Gastroesophageal sphincter (tissue), 4 donors: ENCODE measurements at regions not wholly inside any gene's neighbourhood (a gene's known extent, or its start where the extent isn't known, plus 50 kb on each side); places are given as distances from the start of the nearest gene placed in this dataset.
"Not testable (repeated sequence)": the region's sequence is repeated elsewhere in the genome, so short reads cannot be mapped to it uniquely, and the experiment has no call there.

Experiments
- ATAC-seq: fragments of 150-250 bp; one replicate; pipeline ENCODE4 v1.9.1; 2016; ENCODE audit warnings: mild to moderate bottlenecking, moderate library complexity
- H3K27ac ChIP-seq, 4 donors: fragments of 200-600 bp; sonication (generic) in 3 of 4; 1 replicate in 3 of 4; 2 replicates in 1 of 4; pipeline ENCODE4 v1.5.1; 2016 to 2019
- H3K27me3 ChIP-seq: fragments of 200-600 bp; sonication (generic); one replicate; pipeline ENCODE4 v1.5.1; 2019
- H3K36me3 ChIP-seq, 2 donors: fragments of 200-600 bp; sonication (generic); one replicate each; pipeline ENCODE4 v1.5.1; 2019; ENCODE audit warnings: control low read depth in 1 of 2
- H3K4me1 ChIP-seq, 3 donors: fragments of 200-600 bp; sonication (generic); 1 replicate in 2 of 3; 2 replicates in 1 of 3; pipeline ENCODE4 v1.5.1; 2016 to 2019; ENCODE audit warnings: control low read depth in 2 of 3
- H3K4me3 ChIP-seq, 2 donors: fragments of 200-600 bp; sonication (generic); one replicate each; pipeline ENCODE4 v1.5.1; 2019; ENCODE audit warnings: mild to moderate bottlenecking in 1 of 2, moderate library complexity in 1 of 2
- H3K9me3 ChIP-seq, 3 donors: fragments of 200-600 bp; sonication (generic); one replicate each; pipeline ENCODE4 v1.5.1; 2017 to 2019; ENCODE audit warnings: control low read depth in 2 of 3
- CTCF ChIP-seq, 4 experiments: fragments of 200-600 bp in 2 of 4; fragments of 450-650 bp in 2 of 4; sonication (generic) in 1 of 4; IDR thresholded peaks; one replicate each; pipeline ENCODE4 v1.5.1; 2017 to 2019; ENCODE audit warnings: antibody characterized with exemption in 4 of 4, mild to moderate bottlenecking in 2 of 4, moderate library complexity in 2 of 4
- EP300 ChIP-seq: sonication (generic); formaldehyde crosslinking; IDR thresholded peaks from one replicate; pipeline ENCODE4 v1.6.1; 2017; ENCODE audit warnings: antibody characterized with exemption, mild to moderate bottlenecking
- POLR2A ChIP-seq, 2 donors: fragments of 450-650 bp; IDR thresholded peaks; one replicate each; pipeline ENCODE4 v1.6.1; 2017; ENCODE audit warnings: antibody characterized with exemption in 2 of 2, mild to moderate bottlenecking in 2 of 2, moderate library complexity in 1 of 2
- POLR2AphosphoS5 ChIP-seq: sonication (generic); formaldehyde crosslinking; IDR thresholded peaks from one replicate; pipeline ENCODE4 v1.6.1; 2017; ENCODE audit warnings: antibody characterized with exemption
- WGBS, 2 donors: methylation state at CpG; one replicate each; pipeline ENCODE4 v1.1.5; 2018; ENCODE audit warnings: low coverage in 1 of 2; 5-methylcytosine and 5-hydroxymethylcytosine counted together

DNA sequence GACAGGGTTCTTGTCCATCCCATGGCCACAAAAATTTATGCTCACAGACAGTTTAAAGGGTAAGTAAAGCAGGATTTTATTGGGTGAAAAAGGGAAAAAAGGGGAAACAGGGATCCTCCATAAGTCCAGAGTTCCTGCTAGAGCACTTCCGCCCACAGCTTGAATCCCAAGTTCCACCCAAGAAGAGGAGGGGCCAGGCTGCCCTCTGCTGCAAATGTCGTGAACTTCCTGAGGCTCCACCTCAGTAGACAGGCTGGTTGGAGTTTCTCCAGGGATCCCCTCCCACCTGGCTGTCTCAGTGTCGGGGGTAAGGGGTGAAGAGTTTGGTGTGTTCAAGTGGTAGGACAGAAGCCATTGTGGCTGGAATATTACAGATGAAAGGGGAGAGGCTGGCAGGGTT, 275.0 kb upstream of the SGCD start:
- no peaks in the 10 kb centered on the region for H3K36me3 ChIP-seq
- no peaks in the 10 kb centered on the region for H3K4me1 ChIP-seq
- H3K9me3 ChIP-seq, result no peaks in the 10 kb centered on the region
- ATAC-seq, result no peak
- no peaks in the 10 kb centered on the region for H3K27me3 ChIP-seq
- WGBS, 2 donors, result 75% methylated on average over 3 of the region's 3 CpGs; no CpG with 5 or more reads in 1 of the 2 donors
- H3K27ac ChIP-seq, result no peak overlapping the region
- no peak overlapping the region for H3K4me3 ChIP-seq
- TF ChIP-seq CTCF (IDR thresholded peaks at IDR 0.05) (no peak), EP300 (no peak), POLR2A (IDR thresholded peaks at IDR 0.05) (no peak), POLR2AphosphoS5 (no peak)

DNA sequence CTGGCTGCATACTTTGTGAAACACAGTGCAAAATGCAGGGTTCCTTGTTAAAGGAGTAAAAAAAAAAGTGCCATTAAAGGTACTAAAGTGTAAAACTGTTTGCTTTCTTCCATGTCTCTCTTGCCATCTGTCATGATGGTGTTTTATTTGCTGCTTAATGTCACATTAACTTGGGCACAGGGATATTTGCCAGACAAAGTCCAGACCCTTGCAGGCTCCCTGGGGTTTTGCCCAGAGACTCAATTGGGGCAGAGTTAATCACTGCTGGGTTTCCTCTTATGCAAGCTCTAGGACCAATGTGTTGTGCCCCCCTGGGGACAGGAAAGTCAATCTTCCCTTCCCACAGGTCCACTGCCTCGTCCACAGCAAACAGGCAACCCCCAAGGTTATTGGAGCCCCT, 274.3 kb upstream of the SGCD start:
- H3K4me3 ChIP-seq, result no peak overlapping the region

DNA sequence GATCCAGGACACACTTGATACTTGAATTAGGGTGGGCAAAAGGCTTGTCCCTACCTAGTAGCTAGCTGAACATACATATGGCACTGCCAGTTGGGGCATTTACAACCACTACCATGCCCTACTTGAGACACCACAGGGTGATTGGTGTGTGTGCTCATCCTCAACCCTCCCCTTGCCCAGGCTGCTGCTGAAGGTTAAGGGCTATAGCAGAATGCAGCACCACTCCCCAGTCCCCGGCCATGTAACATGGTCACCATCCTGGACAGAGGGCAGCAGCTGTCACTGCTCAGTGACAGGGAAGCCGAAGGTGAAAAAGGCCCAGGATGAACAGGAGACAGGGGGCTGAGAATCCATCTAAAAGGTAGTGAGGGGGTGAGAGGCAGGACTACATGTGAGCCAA, 273.9 kb upstream of the SGCD start:
- 100% methylated on average over 1 of the region's 2 CpGs; no CpG with 5 or more reads in 1 of the 2 donors for WGBS, 2 donors
- Histone ChIP-seq H3K4me3 (no peak overlapping the region), H3K36me3 (no peaks in the 10 kb centered on the region), H3K27me3 (no peaks in the 10 kb centered on the region), H3K27ac (no peak overlapping the region), H3K4me1 (no peaks in the 10 kb centered on the region), H3K9me3 (no peaks in the 10 kb centered on the region)
- TF ChIP-seq CTCF (IDR thresholded peaks at IDR 0.05), result no peak
- no peak for TF ChIP-seq POLR2A (IDR thresholded peaks at IDR 0.05)
- TF ChIP-seq EP300, result no peak
- TF ChIP-seq POLR2AphosphoS5, result no peak
- no peak for ATAC-seq

More for the DNA sequence above, 274.3 kb upstream of the SGCD start:
- no peaks in the 10 kb centered on the region for H3K4me1 ChIP-seq
- no peak for ATAC-seq
- TF ChIP-seq CTCF (IDR thresholded peaks at IDR 0.05), result no peak
- TF ChIP-seq EP300, result no peak
- no peak for TF ChIP-seq POLR2A (IDR thresholded peaks at IDR 0.05)
- no peak for TF ChIP-seq POLR2AphosphoS5
- no peak overlapping the region for H3K27ac ChIP-seq
- WGBS, 2 donors, result 80% methylated on average over 1 of the region's 1 CpG; no CpG with 5 or more reads in 1 of the 2 donors
- no peaks in the 10 kb centered on the region for H3K9me3 ChIP-seq
- H3K27me3 ChIP-seq, result no peaks in the 10 kb centered on the region
- H3K36me3 ChIP-seq, result no peaks in the 10 kb centered on the region

GRCh38 chr5:156076912-156077311, 250.1 kb upstream of the SGCD start:
- no peak for ATAC-seq
- WGBS, 2 donors, result 88 to 97% methylated on average over 4 of the region's 4 CpGs
- Histone ChIP-seq H3K36me3 (no peaks in the 10 kb centered on the region), H3K4me3 (no peak overlapping the region), H3K9me3 (peaks cover 0 to 20% (median 0%) of the 10 kb centered on the region in 3 donors), H3K27ac (no peak overlapping the region), H3K4me1 (no peaks in the 10 kb centered on the region), H3K27me3 (no peaks in the 10 kb centered on the region)
- TF ChIP-seq POLR2AphosphoS5, result no peak
- TF ChIP-seq CTCF (IDR thresholded peaks at IDR 0.05), result no peak
- TF ChIP-seq POLR2A (IDR thresholded peaks at IDR 0.05), result no peak
- TF ChIP-seq EP300, result no peak

GRCh38 chr5:156087577-156088110, 239.3 kb upstream of the SGCD start:
- Histone ChIP-seq H3K27me3 (no peaks in the 10 kb centered on the region), H3K4me3 (no peak overlapping the region), H3K9me3 (peaks cover 0 to 24% (median 0%) of the 10 kb centered on the region in 3 donors), H3K4me1 (no peaks in the 10 kb centered on the region), H3K27ac (no peak overlapping the region), H3K36me3 (no peaks in the 10 kb centered on the region)
- 94 to 95% methylated on average over 4 to 5 of the region's 5 CpGs for WGBS, 2 donors
- TF ChIP-seq POLR2A (IDR thresholded peaks at IDR 0.05) (no peak), CTCF (IDR thresholded peaks at IDR 0.05) (no peak), POLR2AphosphoS5 (no peak), EP300 (no peak)
- ATAC-seq, result no peak

DNA sequence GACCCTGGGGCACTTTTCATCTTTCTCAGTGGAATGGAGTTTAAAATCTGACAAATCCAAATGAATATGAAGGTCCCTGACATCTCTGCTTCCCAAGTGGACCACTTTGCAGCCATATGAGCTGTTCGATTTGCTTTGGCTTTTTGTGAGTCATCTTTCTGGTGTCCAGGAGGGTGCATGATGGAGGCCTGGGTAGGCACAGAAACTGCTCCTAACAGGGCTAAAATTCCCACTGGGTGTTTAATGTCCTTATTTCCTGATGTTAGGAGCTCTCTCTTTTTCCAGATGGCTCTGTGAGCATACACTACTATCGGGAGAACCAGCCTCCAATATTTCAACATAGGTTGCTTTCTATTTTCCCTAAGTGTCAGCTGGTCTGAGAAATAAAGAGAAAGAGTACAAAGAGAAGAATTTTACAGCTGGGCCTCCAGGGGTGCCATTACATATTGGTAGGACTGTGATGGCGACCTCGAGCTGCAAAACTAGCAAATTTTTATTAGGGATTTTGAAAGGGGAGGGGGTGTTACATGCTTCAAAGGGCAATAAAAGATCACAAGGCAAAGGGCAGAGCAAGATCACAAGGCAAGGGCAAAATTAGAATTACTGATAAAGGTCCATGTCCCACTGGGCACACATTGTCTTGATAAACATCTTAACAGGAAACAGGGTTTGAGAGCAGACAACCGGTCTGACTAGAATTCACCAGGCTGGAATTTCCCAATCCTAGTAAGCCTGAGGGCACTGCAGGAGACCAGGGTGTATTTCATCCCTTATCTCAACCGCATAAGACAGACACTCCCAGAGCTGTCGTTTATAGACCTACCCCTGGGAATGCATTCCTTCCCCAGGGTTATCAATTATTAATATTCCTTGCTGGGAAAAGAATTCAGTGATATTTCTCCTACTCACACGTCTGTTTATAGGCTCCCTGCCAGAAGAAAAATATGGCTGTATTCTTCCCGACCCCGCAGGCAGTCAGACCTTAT, 236.7 kb upstream of the SGCD start:
- not testable (repeated sequence) for H3K4me3 ChIP-seq, H3K27ac ChIP-seq, ATAC-seq, H3K27me3 ChIP-seq, H3K4me1 ChIP-seq, H3K36me3 ChIP-seq
- 81 to 82% methylated on average over 6 to 10 of the region's 10 CpGs for WGBS, 2 donors
- H3K9me3 ChIP-seq, result peaks cover 0 to 24% (median 0%) of the 10 kb centered on the region in 3 donors
